COR-L47 (cell line): ENCODE measurements at regions not wholly inside any gene's neighbourhood (a gene's known extent, or its start where the extent isn't known, plus 50 kb on each side); places are given as distances from the start of the nearest gene placed in this dataset.
"Not testable (repeated sequence)": the region's sequence is repeated elsewhere in the genome, so short reads cannot be mapped to it uniquely, and the experiment has no call there.

Experiments used
- DNase-seq: peaks from one replicate; lab custom pipeline; 2025; lab: John Stamatoyannopoulos, UW

GRCh38 chrX:66912417-66912816 is 273.5 kb upstream of the EDA2R start:
- DNase-seq, result no peak

- no peak for DNase-seq
Measured at GRCh38 chrX:66902081-66902480, 263.2 kb upstream of the EDA2R start.

- no peak for DNase-seq
Measured at GRCh38 chrX:66900886-66901285, 262.0 kb upstream of the EDA2R start.

GRCh38 chrX:66892004-66892403 is 253.1 kb upstream of the EDA2R start:
- no peak for DNase-seq

GRCh38 chrX:66889418-66889817 is 250.5 kb upstream of the EDA2R start:
- no peak for DNase-seq

- DNase-seq, result no peak
Measured at GRCh38 chrX:66882101-66882500, 243.2 kb upstream of the EDA2R start.

GRCh38 chrX:66876776-66877175 is 237.9 kb upstream of the EDA2R start:
- no peak for DNase-seq

GRCh38 chrX:66872771-66873170 is 233.9 kb upstream of the EDA2R start:
- no peak for DNase-seq

- DNase-seq, result no peak
Measured at GRCh38 chrX:66863721-66864120, 224.8 kb upstream of the EDA2R start.

GRCh38 chrX:66833426-66833825 is 194.5 kb upstream of the EDA2R start:
- DNase-seq, result no peak

GRCh38 chrX:66815227-66815626 is 176.3 kb upstream of the EDA2R start:
- no peak for DNase-seq

- DNase-seq, result not testable (repeated sequence)
Measured at GRCh38 chrX:66794514-66794913, 155.6 kb upstream of the EDA2R start.

- no peak for DNase-seq
Measured at GRCh38 chrX:66766318-66766717, 127.4 kb upstream of the EDA2R start.

GRCh38 chrX:66760651-66761050 is 121.8 kb upstream of the EDA2R start:
- no peak for DNase-seq

GRCh38 chrX:66756717-66757116 is 117.8 kb upstream of the EDA2R start:
- no peak for DNase-seq

GRCh38 chrX:66751136-66751782 is 112.4 kb upstream of the EDA2R start:
- DNase-seq, result no peak

- not testable (repeated sequence) for DNase-seq
Measured at GRCh38 chrX:66744519-66744918, 105.6 kb upstream of the EDA2R start.

GRCh38 chrX:66731398-66731797 is 92.5 kb upstream of the EDA2R start:
- no peak for DNase-seq

- DNase-seq, result peak; percentile 1
Measured at GRCh38 chrX:66728818-66729271, 90.0 kb upstream of the EDA2R start.

GRCh38 chrX:66717926-66718325 is 79.0 kb upstream of the EDA2R start:
- DNase-seq, result no peak

GRCh38 chrX:66698273-66699204 is 59.7 kb upstream of the EDA2R start:
- no peak for DNase-seq

GRCh38 chrX:66692512-66692911 is 53.6 kb upstream of the EDA2R start:
- DNase-seq, result not testable (repeated sequence)
